Memory B cell (primary cell): ENCODE measurements at regions not wholly inside any gene's neighbourhood (a gene's known extent, or its start where the extent isn't known, plus 50 kb on each side); places are given as distances from the start of the nearest gene placed in this dataset.

Experiments
- ATAC-seq: fragments of 150-1000 bp; cut with Tn5 transposase; 2 replicates; pipeline ENCODE4 v1.10.0; 2021; ENCODE audit warnings: low read depth, mild to moderate bottlenecking, moderate library complexity
- DNase-seq, 2 donors: peaks; one replicate each; pipeline ENCODE4 v3.0.0; 2022; ENCODE audit warnings: low spot score in 2 of 2
- H3K27ac Mint-ChIP-seq: one replicate; pipeline ENCODE4 v1.8.0; 2022; ENCODE audit warnings: mild to moderate bottlenecking, moderate library complexity, mixed read lengths
- H3K27me3 Mint-ChIP-seq: one replicate; pipeline ENCODE4 v1.8.0; 2022; ENCODE audit warnings: mixed read lengths
- H3K36me3 Mint-ChIP-seq: one replicate; pipeline ENCODE4 v1.8.0; 2022; ENCODE audit warnings: mild to moderate bottlenecking, mixed read lengths
- H3K4me1 Mint-ChIP-seq: one replicate; pipeline ENCODE4 v1.8.0; 2022; ENCODE audit warnings: mixed read lengths
- H3K4me3 Mint-ChIP-seq: one replicate; pipeline ENCODE4 v1.8.0; 2022; ENCODE audit warnings: mild to moderate bottlenecking, moderate library complexity, mixed read lengths
- H3K9me3 Mint-ChIP-seq: one replicate; pipeline ENCODE4 v1.8.0; 2022; ENCODE audit warnings: mixed read lengths

GRCh38 chr18:10072671-10073175, 158.9 kb downstream of the VAPA start:
- Mint-ChIP-seq H3K36me3 (no peaks in the 10 kb centered on the region), H3K4me3 (no peak overlapping the region), H3K4me1 (no peaks in the 10 kb centered on the region), H3K9me3 (no peaks in the 10 kb centered on the region), H3K27me3 (peaks cover 9% of the 10 kb centered on the region), H3K27ac (no peak overlapping the region)
- DNase-seq, result no peak
- no peak for ATAC-seq

GRCh38 chr18:10074110-10074509, 160.3 kb downstream of the VAPA start:
- ATAC-seq, result no peak
- Mint-ChIP-seq H3K36me3 (no peaks in the 10 kb centered on the region), H3K9me3 (no peaks in the 10 kb centered on the region), H3K27me3 (peaks cover 9% of the 10 kb centered on the region), H3K4me1 (no peaks in the 10 kb centered on the region), H3K27ac (no peak overlapping the region), H3K4me3 (no peak overlapping the region)
- DNase-seq, result no peak

GRCh38 chr18:10074728-10075127, 160.9 kb downstream of the VAPA start:
- no peak overlapping the region for H3K27ac Mint-ChIP-seq
- peaks cover 9% of the 10 kb centered on the region for H3K27me3 Mint-ChIP-seq
- no peaks in the 10 kb centered on the region for H3K9me3 Mint-ChIP-seq
- H3K36me3 Mint-ChIP-seq, result no peaks in the 10 kb centered on the region
- ATAC-seq, result no peak
- H3K4me1 Mint-ChIP-seq, result no peaks in the 10 kb centered on the region
- no peak for DNase-seq
- H3K4me3 Mint-ChIP-seq, result no peak overlapping the region

- H3K4me1 Mint-ChIP-seq, result no peaks in the 10 kb centered on the region
- DNase-seq (no peak), ATAC-seq (no peak)
- peaks cover 11% of the 10 kb centered on the region for H3K27me3 Mint-ChIP-seq
- no peaks in the 10 kb centered on the region for H3K36me3 Mint-ChIP-seq
- peaks cover 3% of the 10 kb centered on the region for H3K9me3 Mint-ChIP-seq
- H3K27ac Mint-ChIP-seq, result no peak overlapping the region
- no peak overlapping the region for H3K4me3 Mint-ChIP-seq
Observed at GRCh38 chr18:10076502-10077030, 162.8 kb downstream of the VAPA start.

GRCh38 chr18:10077986-10078385, 164.2 kb downstream of the VAPA start:
- Mint-ChIP-seq H3K36me3 (peaks cover 5% of the 10 kb centered on the region), H3K4me1 (no peaks in the 10 kb centered on the region), H3K27ac (no peak overlapping the region), H3K27me3 (peaks cover 11% of the 10 kb centered on the region), H3K9me3 (peaks cover 9% of the 10 kb centered on the region), H3K4me3 (no peak overlapping the region)
- DNase-seq (no peak), ATAC-seq (no peak)

- Mint-ChIP-seq H3K4me1 (no peaks in the 10 kb centered on the region), H3K27me3 (peaks cover 11% of the 10 kb centered on the region), H3K36me3 (peaks cover 5% of the 10 kb centered on the region), H3K9me3 (peaks cover 12% of the 10 kb centered on the region), H3K27ac (no peak overlapping the region), H3K4me3 (no peak overlapping the region)
- ATAC-seq (no peak), DNase-seq (no peak)
Observed at GRCh38 chr18:10080372-10080771, 166.6 kb downstream of the VAPA start.

- DNase-seq (no peak), ATAC-seq (no peak)
- H3K27ac Mint-ChIP-seq, result no peak overlapping the region
Observed at GRCh38 chr18:10081492-10081891, 167.7 kb downstream of the VAPA start.

GRCh38 chr18:10085416-10085815, 171.6 kb downstream of the VAPA start:
- Mint-ChIP-seq H3K27ac (no peak overlapping the region), H3K27me3 (peaks cover 3% of the 10 kb centered on the region), H3K4me1 (no peaks in the 10 kb centered on the region), H3K9me3 (peaks cover 14% of the 10 kb centered on the region), H3K36me3 (peaks cover 5% of the 10 kb centered on the region), H3K4me3 (no peak overlapping the region)
- no peak for DNase-seq
- ATAC-seq, result no peak

More at GRCh38 chr18:10081492-10081891, 167.7 kb downstream of the VAPA start:
- Mint-ChIP-seq H3K4me3 (no peak overlapping the region), H3K9me3 (peaks cover 14% of the 10 kb centered on the region), H3K27me3 (peaks cover 6% of the 10 kb centered on the region), H3K4me1 (no peaks in the 10 kb centered on the region), H3K36me3 (peaks cover 5% of the 10 kb centered on the region)

- H3K4me1 Mint-ChIP-seq, result no peaks in the 10 kb centered on the region
- H3K27me3 Mint-ChIP-seq, result peaks cover 6% of the 10 kb centered on the region
- H3K4me3 Mint-ChIP-seq, result no peak overlapping the region
- H3K27ac Mint-ChIP-seq, result no peak overlapping the region
- DNase-seq, result no peak
- no peak for ATAC-seq
- peaks cover 5% of the 10 kb centered on the region for H3K36me3 Mint-ChIP-seq
- peaks cover 14% of the 10 kb centered on the region for H3K9me3 Mint-ChIP-seq
Observed at GRCh38 chr18:10085876-10086275, 172.1 kb downstream of the VAPA start.

GRCh38 chr18:10086458-10087210, 172.8 kb downstream of the VAPA start:
- ATAC-seq (no peak), DNase-seq (no peak)
- H3K9me3 Mint-ChIP-seq, result peaks cover 11% of the 10 kb centered on the region
- no peaks in the 10 kb centered on the region for H3K4me1 Mint-ChIP-seq
- peaks cover 5% of the 10 kb centered on the region for H3K36me3 Mint-ChIP-seq
- no peak overlapping the region for H3K4me3 Mint-ChIP-seq
- H3K27ac Mint-ChIP-seq, result no peak overlapping the region
- H3K27me3 Mint-ChIP-seq, result peaks cover 6% of the 10 kb centered on the region

- H3K9me3 Mint-ChIP-seq, result peaks cover 6% of the 10 kb centered on the region
- ATAC-seq (no peak), DNase-seq (no peak)
- H3K27me3 Mint-ChIP-seq, result peaks cover 6% of the 10 kb centered on the region
- H3K27ac Mint-ChIP-seq, result no peak overlapping the region
- H3K4me1 Mint-ChIP-seq, result no peaks in the 10 kb centered on the region
- no peaks in the 10 kb centered on the region for H3K36me3 Mint-ChIP-seq
- H3K4me3 Mint-ChIP-seq, result no peak overlapping the region
Observed at GRCh38 chr18:10088734-10089133, 174.9 kb downstream of the VAPA start.

- Mint-ChIP-seq H3K9me3 (peaks cover 2% of the 10 kb centered on the region), H3K27ac (no peak overlapping the region), H3K36me3 (no peaks in the 10 kb centered on the region), H3K4me1 (no peaks in the 10 kb centered on the region), H3K27me3 (peaks cover 6% of the 10 kb centered on the region), H3K4me3 (no peak overlapping the region)
- DNase-seq, result no peak
- ATAC-seq, result no peak
Observed at GRCh38 chr18:10089881-10090280, 176.1 kb downstream of the VAPA start.

GRCh38 chr18:10090668-10091067, 176.9 kb downstream of the VAPA start:
- H3K4me1 Mint-ChIP-seq, result no peaks in the 10 kb centered on the region
- peaks cover 6% of the 10 kb centered on the region for H3K27me3 Mint-ChIP-seq
- no peak overlapping the region for H3K4me3 Mint-ChIP-seq
- no peaks in the 10 kb centered on the region for H3K36me3 Mint-ChIP-seq
- H3K9me3 Mint-ChIP-seq, result peaks cover 2% of the 10 kb centered on the region
- H3K27ac Mint-ChIP-seq, result no peak overlapping the region
- no peak for DNase-seq
- ATAC-seq, result no peak

GRCh38 chr18:10093445-10093844, 179.6 kb downstream of the VAPA start:
- H3K9me3 Mint-ChIP-seq, result no peaks in the 10 kb centered on the region
- ATAC-seq, result no peak
- no peak overlapping the region for H3K4me3 Mint-ChIP-seq
- H3K27me3 Mint-ChIP-seq, result peaks cover 5% of the 10 kb centered on the region
- H3K27ac Mint-ChIP-seq, result no peak overlapping the region
- no peaks in the 10 kb centered on the region for H3K4me1 Mint-ChIP-seq
- H3K36me3 Mint-ChIP-seq, result no peaks in the 10 kb centered on the region
- no peak for DNase-seq

GRCh38 chr18:10094154-10094553, 180.3 kb downstream of the VAPA start:
- Mint-ChIP-seq H3K27ac (no peak overlapping the region), H3K4me3 (no peak overlapping the region), H3K9me3 (no peaks in the 10 kb centered on the region), H3K36me3 (no peaks in the 10 kb centered on the region), H3K27me3 (peaks cover 5% of the 10 kb centered on the region), H3K4me1 (no peaks in the 10 kb centered on the region)
- ATAC-seq, result no peak
- DNase-seq, result no peak
